Uterus (tissue), 2 donors: ENCODE measurements at regions not wholly inside any gene's neighbourhood (a gene's known extent, or its start where the extent isn't known, plus 50 kb on each side); places are given as distances from the start of the nearest gene placed in this dataset.

Source experiments
- POLR2A ChIP-seq, 2 donors: fragments of 450-650 bp; IDR thresholded peaks; one replicate each; pipeline ENCODE4 v1.6.1; 2016; ENCODE audit warnings: antibody characterized with exemption in 2 of 2, mild to moderate bottlenecking in 1 of 2, moderate library complexity in 1 of 2
- TF ChIP-seq, protein P1 (sequence below), 4 experiments: fragments of 200-600 bp in 2 of 4; fragments of 450-650 bp in 2 of 4; sonication (generic) in 2 of 4; IDR thresholded peaks; one replicate each; pipeline ENCODE4 v1.5.1; 2016 to 2019; ENCODE audit warnings: antibody characterized with exemption in 4 of 4, mild to moderate bottlenecking in 2 of 4, moderate library complexity in 1 of 4

DNA sequence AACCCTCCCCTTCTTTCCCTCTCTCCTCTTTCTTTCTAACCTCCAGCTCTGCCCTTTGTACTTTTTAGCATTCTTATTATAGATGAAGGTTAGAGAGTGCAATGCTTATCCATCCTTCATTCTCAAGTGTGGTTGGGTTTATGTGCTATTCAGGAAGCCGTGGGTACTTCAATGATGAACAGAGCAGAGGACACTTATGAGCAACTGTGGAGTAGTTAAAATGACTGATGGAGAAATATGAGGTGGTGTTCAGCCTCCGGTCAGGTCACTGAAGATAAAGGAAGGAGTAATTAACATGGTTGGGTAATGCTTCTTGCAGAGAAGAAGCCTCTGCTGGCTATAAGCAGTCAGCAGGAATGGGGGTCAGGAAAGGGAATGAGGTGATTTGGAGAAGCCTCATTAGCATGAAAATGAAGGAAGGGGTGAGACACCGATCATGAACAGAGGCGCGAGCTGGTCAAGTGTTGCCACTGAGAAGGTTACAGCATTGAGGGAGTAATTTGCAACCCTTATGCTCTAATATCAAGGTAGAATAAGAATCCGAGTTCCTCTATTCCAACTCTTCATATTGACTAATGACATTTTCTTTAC lies 174.7 kb downstream of the LPIN1 start:
- TF ChIP-seq, protein P1, sequence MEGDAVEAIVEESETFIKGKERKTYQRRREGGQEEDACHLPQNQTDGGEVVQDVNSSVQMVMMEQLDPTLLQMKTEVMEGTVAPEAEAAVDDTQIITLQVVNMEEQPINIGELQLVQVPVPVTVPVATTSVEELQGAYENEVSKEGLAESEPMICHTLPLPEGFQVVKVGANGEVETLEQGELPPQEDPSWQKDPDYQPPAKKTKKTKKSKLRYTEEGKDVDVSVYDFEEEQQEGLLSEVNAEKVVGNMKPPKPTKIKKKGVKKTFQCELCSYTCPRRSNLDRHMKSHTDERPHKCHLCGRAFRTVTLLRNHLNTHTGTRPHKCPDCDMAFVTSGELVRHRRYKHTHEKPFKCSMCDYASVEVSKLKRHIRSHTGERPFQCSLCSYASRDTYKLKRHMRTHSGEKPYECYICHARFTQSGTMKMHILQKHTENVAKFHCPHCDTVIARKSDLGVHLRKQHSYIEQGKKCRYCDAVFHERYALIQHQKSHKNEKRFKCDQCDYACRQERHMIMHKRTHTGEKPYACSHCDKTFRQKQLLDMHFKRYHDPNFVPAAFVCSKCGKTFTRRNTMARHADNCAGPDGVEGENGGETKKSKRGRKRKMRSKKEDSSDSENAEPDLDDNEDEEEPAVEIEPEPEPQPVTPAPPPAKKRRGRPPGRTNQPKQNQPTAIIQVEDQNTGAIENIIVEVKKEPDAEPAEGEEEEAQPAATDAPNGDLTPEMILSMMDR (IDR thresholded peaks at IDR 0.05) = no peak
- no peak for TF ChIP-seq POLR2A (IDR thresholded peaks at IDR 0.05)
